AG04449 (cell line): ENCODE measurements at regions not wholly inside any gene's neighbourhood (a gene's known extent, or its start where the extent isn't known, plus 50 kb on each side); places are given as distances from the start of the nearest gene placed in this dataset.

Source experiments
- CTCF ChIA-PET: fragments of 350-600 bp; formaldehyde crosslinking; extraction: SDS; loops from one replicate; lab custom pipeline; 2021; ENCODE audit warnings: antibody characterized with exemption; lab: Yijun Ruan, JAX
- POLR2A ChIA-PET: fragments of 400-600, 350-600 bp; formaldehyde crosslinking; extraction: SDS; loops from one replicate; lab custom pipeline; 2020; ENCODE audit warnings: antibody characterized with exemption, inconsistent platforms; lab: Yijun Ruan, JAX
- DNase-seq: peaks from one replicate; pipeline ENCODE4 v3.0.0-alpha.2; 2010; ENCODE audit warnings: low read depth, low spot score
- H3K4me3 ChIP-seq: 2 replicates; pipeline ENCODE4 v1.5.1; 2011; ENCODE audit warnings: low read depth, mild to moderate bottlenecking, control low read depth, low read length
- CTCF ChIP-seq: IDR thresholded peaks from one replicate; pipeline ENCODE4 v1.5.1; 2011; ENCODE audit warnings: mild to moderate bottlenecking, moderate library complexity, low read length, control low read depth, inconsistent platforms; ENCODE audit not compliant: insufficient read depth; ENCODE audit errors: missing control alignments

GRCh38 chr2:220300806-220301205 is 673.4 kb downstream of the SLC4A3 start:
- DNase-seq: no peak
- CTCF ChIA-PET: interaction anchor here (1.2 kb wide), 1 partner anchor 21 kb away, joined by 3 read pairs; no protein-coding TSS in a partner anchor
- TF ChIP-seq CTCF: no peak

GRCh38 chr2:220302756-220303155 is 675.3 kb downstream of the SLC4A3 start:
- ChIA-PET POLR2A (no interaction called here), CTCF (no interaction called here)
- DNase-seq: no peak
- no peak overlapping the region for H3K4me3 ChIP-seq
- no peak for TF ChIP-seq CTCF

More at GRCh38 chr2:220300806-220301205, 673.4 kb downstream of the SLC4A3 start:
- POLR2A ChIA-PET: no interaction called here
- no peak overlapping the region for H3K4me3 ChIP-seq

- no peak overlapping the region for H3K4me3 ChIP-seq
- ChIA-PET CTCF (no interaction called here), POLR2A (no interaction called here)
- TF ChIP-seq CTCF: no peak
- no peak for DNase-seq
Measured at GRCh38 chr2:220309215-220309614, 681.8 kb downstream of the SLC4A3 start.

GRCh38 chr2:220310451-220310861 is 683.0 kb downstream of the SLC4A3 start:
- POLR2A ChIA-PET: no interaction called here
- CTCF ChIA-PET: no interaction called here
- DNase-seq: no peak
- TF ChIP-seq CTCF: no peak
- H3K4me3 ChIP-seq: no peak overlapping the region

- ChIA-PET CTCF (no interaction called here), POLR2A (no interaction called here)
- no peak for TF ChIP-seq CTCF
- H3K4me3 ChIP-seq: no peak overlapping the region
- DNase-seq: no peak
Measured at GRCh38 chr2:220315098-220315823, 687.8 kb downstream of the SLC4A3 start.

- H3K4me3 ChIP-seq: no peak overlapping the region
- POLR2A ChIA-PET: no interaction called here
- TF ChIP-seq CTCF: no peak
- DNase-seq: no peak
- CTCF ChIA-PET: no interaction called here
Measured at GRCh38 chr2:220318037-220318436, 690.6 kb downstream of the SLC4A3 start.
